GM10847 (cell line): ENCODE measurements at regions not wholly inside any gene's neighbourhood (a gene's known extent, or its start where the extent isn't known, plus 50 kb on each side); places are given as distances from the start of the nearest gene placed in this dataset.

Source experiments
- POLR2A ChIP-seq: IDR thresholded peaks from 2 replicates; pipeline ENCODE4 v1.6.1; 2011; ENCODE audit not compliant: insufficient read length; ENCODE audit errors: extremely low read depth

- no peak for TF ChIP-seq POLR2A
These were observed 410.9 kb downstream of the TYW1 start for GRCh38 chr7:67407392-67408071.

- TF ChIP-seq POLR2A, result no peak
These were observed 411.5 kb downstream of the TYW1 start for GRCh38 chr7:67408109-67408508.

- TF ChIP-seq POLR2A, result no peak
These were observed 417.0 kb downstream of the TYW1 start for GRCh38 chr7:67413670-67414069.

DNA sequence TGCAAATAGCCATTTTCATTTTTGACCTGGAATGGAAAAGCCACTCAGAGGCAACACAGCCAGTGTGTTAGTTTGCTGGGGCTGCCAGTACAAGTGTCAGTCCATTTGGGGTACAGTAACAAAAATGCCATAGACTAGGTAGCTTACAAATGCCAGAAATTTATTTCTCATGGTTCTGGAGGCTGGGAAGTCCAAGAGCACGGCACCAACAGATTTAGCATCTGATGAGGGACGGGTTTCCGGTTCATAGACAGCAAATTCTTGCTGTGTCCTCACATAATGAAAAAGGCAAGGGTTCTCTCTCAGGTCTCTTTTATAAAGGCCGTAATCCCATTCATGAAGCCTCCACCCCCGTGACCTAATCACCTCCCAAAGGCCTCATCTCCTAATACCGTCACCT lies 418.2 kb downstream of the TYW1 start:
- no peak for TF ChIP-seq POLR2A

DNA sequence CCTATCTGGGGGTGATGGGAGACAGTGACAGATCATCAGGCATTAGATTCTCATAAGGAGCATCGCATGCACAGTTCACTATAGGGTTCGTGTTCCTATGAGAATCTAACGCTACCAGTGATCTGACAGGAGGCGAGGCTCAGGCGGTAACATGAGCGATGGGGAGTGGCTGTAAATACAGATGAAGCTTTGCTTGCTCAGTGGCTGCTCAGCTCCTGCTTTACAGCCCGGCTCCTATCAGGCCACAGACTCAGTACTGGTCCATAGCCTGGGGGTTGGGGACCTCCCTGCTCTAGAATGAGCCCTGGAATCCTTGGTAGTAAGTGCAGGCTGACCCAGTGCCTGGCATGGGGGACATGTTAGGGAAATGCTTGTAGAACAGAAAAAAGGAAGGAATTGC lies 426.0 kb downstream of the TYW1 start:
- no peak for TF ChIP-seq POLR2A

DNA sequence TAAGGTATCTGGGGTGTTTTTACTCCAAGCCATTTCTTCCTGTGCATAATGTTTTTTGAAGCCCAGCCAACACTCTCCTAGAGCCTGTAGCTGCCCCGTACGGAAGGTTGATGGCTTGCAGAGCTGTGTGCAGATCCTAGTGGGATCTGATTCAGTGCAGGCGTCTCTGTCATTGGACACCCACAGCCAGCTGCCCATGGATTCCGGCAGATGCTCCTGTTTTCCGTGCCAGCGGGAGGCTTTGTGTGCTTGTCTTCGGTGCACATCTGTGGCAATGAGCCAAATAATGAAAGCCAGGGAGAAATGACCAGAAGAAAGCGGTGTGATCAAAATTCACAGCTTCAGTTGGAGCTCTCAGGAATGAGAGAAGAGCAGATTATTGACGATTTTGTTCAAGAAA lies 426.4 kb downstream of the TYW1 start:
- TF ChIP-seq POLR2A, result no peak

DNA sequence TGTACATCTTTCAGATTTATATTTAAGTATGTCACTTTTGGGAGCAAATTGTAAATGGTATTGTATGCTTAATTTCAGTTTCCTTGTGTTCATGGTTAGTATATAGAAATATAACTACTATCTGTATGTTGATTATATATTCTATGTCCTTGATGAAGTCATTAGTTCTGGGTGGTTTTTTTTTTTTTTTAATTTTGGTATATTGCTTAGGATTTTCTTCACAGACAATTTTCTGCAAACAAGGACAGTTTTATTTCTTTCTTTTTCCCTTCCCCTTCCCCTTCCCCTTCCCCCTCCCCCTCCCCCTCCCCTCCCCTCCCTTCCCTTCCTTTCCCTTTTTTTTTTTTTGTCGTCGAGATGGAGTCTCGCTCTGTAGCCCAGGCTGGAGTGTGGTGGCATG lies 430.0 kb downstream of the TYW1 start:
- TF ChIP-seq POLR2A, result no peak

- TF ChIP-seq POLR2A, result no peak
These were observed 433.1 kb downstream of the TYW1 start for GRCh38 chr7:67429735-67430134.

- TF ChIP-seq POLR2A, result no peak
These were observed 436.1 kb downstream of the TYW1 start for GRCh38 chr7:67432536-67433234.

DNA sequence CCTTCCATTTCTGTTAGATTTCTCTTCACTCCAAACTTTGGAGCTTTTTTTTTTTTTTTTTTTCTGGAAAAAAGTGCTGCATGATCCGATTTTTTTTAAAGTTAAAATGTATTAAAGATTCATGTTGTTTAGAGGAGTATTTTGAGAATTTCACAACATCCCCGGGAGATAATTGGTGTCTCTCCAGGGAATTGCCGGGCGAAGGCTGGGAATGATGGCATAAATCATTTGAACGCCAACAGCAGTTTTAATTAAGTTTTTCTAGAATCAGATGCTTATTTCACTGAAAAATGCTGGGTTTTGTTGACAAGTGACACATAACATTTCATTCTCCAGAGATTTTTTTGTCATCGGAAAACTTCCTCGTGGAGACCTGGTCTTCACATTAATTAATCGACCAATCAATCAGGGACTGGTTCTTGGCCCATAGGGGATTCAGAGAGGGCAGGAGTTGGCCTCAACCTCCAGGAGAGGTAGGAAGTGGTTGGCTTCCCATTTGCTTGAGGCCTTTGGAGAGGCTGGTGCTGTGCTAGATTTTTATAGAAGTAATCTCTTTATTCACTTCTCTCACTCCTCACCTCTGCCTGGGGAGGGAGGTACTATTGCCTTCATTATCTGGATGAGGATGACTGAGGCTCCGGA lies 439.4 kb downstream of the TYW1 start:
- no peak for TF ChIP-seq POLR2A

- no peak for TF ChIP-seq POLR2A
These were observed 441.7 kb downstream of the TYW1 start for GRCh38 chr7:67438198-67438882.

DNA sequence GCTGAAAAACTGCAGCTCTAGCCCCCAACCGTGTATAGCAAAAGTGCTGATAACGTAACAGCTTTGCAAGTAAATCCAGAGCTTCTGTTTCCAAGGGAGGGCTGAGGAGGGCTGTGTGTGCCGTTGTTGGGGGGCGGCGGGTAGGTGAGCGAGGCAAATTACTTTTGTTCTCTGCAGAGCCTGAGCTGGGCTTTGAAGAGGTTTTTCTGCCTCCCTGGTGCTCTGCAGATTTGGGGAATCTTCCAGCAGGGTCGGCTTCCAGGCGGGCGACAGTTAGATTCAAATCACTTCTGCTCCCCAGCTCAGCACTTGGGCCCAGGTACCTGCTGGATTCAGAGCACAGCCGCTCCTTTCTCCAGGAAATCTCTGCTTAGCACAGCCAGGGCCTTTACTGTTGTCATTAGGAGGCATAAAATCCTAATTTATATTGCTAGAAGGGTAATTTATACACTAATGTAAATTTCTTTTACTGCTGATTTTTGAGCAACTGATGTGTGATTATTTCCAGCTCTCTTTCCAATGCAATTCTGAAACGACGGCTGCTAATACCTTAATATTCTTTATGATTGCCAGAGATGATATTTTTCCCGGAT lies 442.4 kb downstream of the TYW1 start:
- no peak for TF ChIP-seq POLR2A

- no peak for TF ChIP-seq POLR2A
These were observed 443.7 kb downstream of the TYW1 start for GRCh38 chr7:67440321-67440720.

DNA sequence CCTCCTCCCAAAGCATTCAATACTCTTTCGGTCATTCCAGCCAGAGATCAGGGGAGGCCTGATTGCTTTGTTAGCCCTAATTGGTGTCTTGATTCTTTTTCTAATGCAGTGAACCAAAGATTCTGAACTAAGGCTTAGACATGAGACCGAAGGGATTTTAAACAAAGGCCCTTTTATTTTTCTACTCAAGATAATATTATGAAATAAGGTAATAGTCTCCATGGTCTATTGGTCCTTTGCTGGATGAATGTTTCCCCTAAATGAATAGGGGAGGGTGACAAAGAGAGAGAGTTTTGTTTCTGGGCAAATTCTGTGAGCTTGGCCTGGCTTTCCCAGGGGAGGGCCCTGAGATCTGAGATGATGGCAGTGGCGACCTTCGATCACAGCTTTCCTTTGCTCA lies 449.1 kb downstream of the TYW1 start:
- no peak for TF ChIP-seq POLR2A

DNA sequence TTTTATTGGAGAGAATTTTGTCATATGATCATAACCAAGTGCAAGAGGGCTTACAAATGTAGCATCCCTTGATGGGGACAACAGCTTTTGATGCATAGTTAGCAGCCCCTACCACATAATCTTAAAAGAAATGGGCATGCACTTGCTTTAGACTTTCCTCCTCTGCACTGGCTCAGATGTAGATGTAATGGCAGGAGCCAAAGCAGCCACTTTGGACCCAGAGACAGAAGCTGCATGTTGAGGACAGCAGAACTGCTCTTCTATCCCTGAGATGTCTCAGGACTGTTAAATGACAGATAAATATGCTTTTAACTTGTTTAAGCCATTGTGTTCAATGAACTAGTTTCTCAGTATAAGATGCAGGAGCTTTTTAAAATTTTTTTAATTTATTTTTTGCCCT lies 450.7 kb downstream of the TYW1 start:
- TF ChIP-seq POLR2A, result no peak
